ENCODE measurements at regions not wholly inside any gene's neighbourhood (a gene's known extent, or its start where the extent isn't known, plus 50 kb on each side); places are given as distances from the start of the nearest gene placed in this dataset.

GRCh38 chr13:50730496-50731351 lies 112.8 kb downstream of the DLEU7 start:
- intact Hi-C loops (cut with DNase I) = no loop called here
- Histone ChIP-seq H3K27ac (peak overlapping the region in 5 of 10 donors; percentile 17 to 71 (median 65)), H3K4me1 (peaks cover 0 to 26% (median 4%) of the 10 kb centered on the region in 9 donors), H3K9me3 (peaks cover 0 to 8% (median 0%) of the 10 kb centered on the region in 11 donors), H3K36me3 (no peaks in the 10 kb centered on the region), H3K27me3 (no peaks in the 10 kb centered on the region), H3K4me3 (no peak overlapping the region)
- no peak for TF ChIP-seq CTCF (IDR thresholded peaks at IDR 0.05)
- DNase-seq = no peak
- ATAC-seq = peak in 4 of 8 donors; percentile 18 to 66 (median 60)
- 85 to 87% methylated on average over 4 of the region's 4 CpGs for WGBS, 2 donors

GRCh38 chr13:50731400-50731799 lies 112.1 kb downstream of the DLEU7 start:
- no peaks in the 10 kb centered on the region for H3K27me3 ChIP-seq
- H3K9me3 ChIP-seq = peaks cover 0 to 8% (median 0%) of the 10 kb centered on the region in 11 donors
- peak overlapping the region in 5 of 10 donors; percentile 17 to 71 (median 65) for H3K27ac ChIP-seq
- H3K4me3 ChIP-seq = no peak overlapping the region
- H3K4me1 ChIP-seq = peaks cover 0 to 26% (median 4%) of the 10 kb centered on the region in 9 donors
- ATAC-seq (peak in 6 of 8 donors; percentile 74 to 97 (median 92)), DNase-seq (peak in 1 of 2 donors; percentile 58)
- no peaks in the 10 kb centered on the region for H3K36me3 ChIP-seq
- TF ChIP-seq CTCF (IDR thresholded peaks at IDR 0.05) = no peak
- intact Hi-C loops (cut with DNase I) = no loop called here

GRCh38 chr13:50732712-50733111 lies 110.8 kb downstream of the DLEU7 start:
- TF ChIP-seq CTCF (IDR thresholded peaks at IDR 0.05) = no peak
- DNase-seq = no peak
- Histone ChIP-seq H3K27me3 (no peaks in the 10 kb centered on the region), H3K4me3 (no peak overlapping the region), H3K27ac (no peak overlapping the region), H3K4me1 (peaks cover 0 to 26% (median 4%) of the 10 kb centered on the region in 9 donors), H3K36me3 (no peaks in the 10 kb centered on the region), H3K9me3 (peaks cover 0 to 8% (median 0%) of the 10 kb centered on the region in 11 donors)
- no peak for ATAC-seq
- intact Hi-C loops (cut with DNase I) = no loop called here
- 58 to 75% methylated on average over 3 of the region's 3 CpGs for WGBS, 2 donors

GRCh38 chr13:50733392-50733791 lies 110.1 kb downstream of the DLEU7 start:
- Histone ChIP-seq H3K36me3 (no peaks in the 10 kb centered on the region), H3K27ac (no peak overlapping the region), H3K27me3 (no peaks in the 10 kb centered on the region), H3K4me3 (no peak overlapping the region), H3K4me1 (peaks cover 0 to 26% (median 4%) of the 10 kb centered on the region in 9 donors), H3K9me3 (peaks cover 0 to 8% (median 0%) of the 10 kb centered on the region in 11 donors)
- WGBS, 2 donors = 88 to 91% methylated on average over 3 of the region's 3 CpGs
- TF ChIP-seq CTCF (IDR thresholded peaks at IDR 0.05) = no peak
- ATAC-seq (no peak), DNase-seq (no peak)
- intact Hi-C loops (cut with DNase I) = no loop called here
